Mucosa of descending colon (tissue), 3 donors: ENCODE measurements at regions not wholly inside any gene's neighbourhood (a gene's known extent, or its start where the extent isn't known, plus 50 kb on each side); places are given as distances from the start of the nearest gene placed in this dataset.

ENCODE experiments used
- ATAC-seq: fragments of 200-7000 bp; cut with Tn5 transposase; one replicate; pipeline ENCODE4 v1.9.1; 2020; ENCODE audit warnings: mild to moderate bottlenecking, moderate library complexity
- DNase-seq, 3 donors: peaks; one replicate each; pipeline ENCODE4 v3.0.0-alpha.2; 2020
- H3K36me3 ChIP-seq: fragments of 200-600 bp; one replicate; pipeline ENCODE4 v1.8.0; 2021; ENCODE audit warnings: low read depth, mild to moderate bottlenecking
- H3K4me1 ChIP-seq: fragments of 200-600 bp; one replicate; pipeline ENCODE4 v1.8.0; 2021; ENCODE audit warnings: low read depth, mild to moderate bottlenecking
- H3K4me3 ChIP-seq: fragments of 200-600 bp; one replicate; pipeline ENCODE4 v1.8.0; 2021; ENCODE audit warnings: mild to moderate bottlenecking
- H3K9me3 ChIP-seq: fragments of 200-600 bp; one replicate; pipeline ENCODE4 v1.8.0; 2021; ENCODE audit warnings: mild to moderate bottlenecking
- CTCF ChIP-seq: fragments of 200-600 bp; IDR thresholded peaks from one replicate; pipeline ENCODE4 v1.8.0; 2022; ENCODE audit warnings: antibody characterized with exemption, mild to moderate bottlenecking
- intact Hi-C, 2 donors: fragments of 100-400 bp; cut with DNase I in 1 of 2; cut with micrococcal nuclease in 1 of 2; formaldehyde crosslinking; loops; one replicate each; pipeline versions ENCODE4 v1.11.0 to v1.11.1; 2022; cut with DNase I, micrococcal nuclease
- donor health status: DM: no; HTN: no; CAD: no; lungs with moderate emphysema.
- donor health status: DM: no; HTN: no; CAD: no.
- donor health status: DM: no; HTN: yes; CAD: no.

- Histone ChIP-seq H3K36me3 (no peaks in the 10 kb centered on the region), H3K4me1 (no peaks in the 10 kb centered on the region), H3K9me3 (no peaks in the 10 kb centered on the region), H3K4me3 (no peak overlapping the region)
- no peak for TF ChIP-seq CTCF
- no peak for ATAC-seq
- no peak for DNase-seq
- intact Hi-C loops = no loop called here
Observed at GRCh38 chr13:74032325-74032724, 101.9 kb downstream of the KLF12 start.

GRCh38 chr13:74027161-74027779 is 106.9 kb downstream of the KLF12 start:
- no peak overlapping the region for H3K4me3 ChIP-seq
- no peak for TF ChIP-seq CTCF
- intact Hi-C loops = no loop called here
- ATAC-seq (no peak), DNase-seq (no peak)
- H3K4me1 ChIP-seq = peaks cover 3% of the 10 kb centered on the region
- no peaks in the 10 kb centered on the region for H3K36me3 ChIP-seq
- H3K9me3 ChIP-seq = no peaks in the 10 kb centered on the region

GRCh38 chr13:74026753-74027152 is 107.5 kb downstream of the KLF12 start:
- no peak overlapping the region for H3K4me3 ChIP-seq
- intact Hi-C loops = no loop called here
- peak in 2 of 3 donors; percentile 34 to 51 for DNase-seq
- H3K4me1 ChIP-seq = peaks cover 3% of the 10 kb centered on the region
- no peaks in the 10 kb centered on the region for H3K36me3 ChIP-seq
- ATAC-seq = peak; percentile 78
- H3K9me3 ChIP-seq = no peaks in the 10 kb centered on the region
- no peak for TF ChIP-seq CTCF

- Histone ChIP-seq H3K4me3 (no peak overlapping the region), H3K4me1 (peaks cover 11% of the 10 kb centered on the region), H3K36me3 (no peaks in the 10 kb centered on the region), H3K9me3 (no peaks in the 10 kb centered on the region)
- no peak for TF ChIP-seq CTCF
- DNase-seq (no peak), ATAC-seq (no peak)
- intact Hi-C loops = no loop called here
Observed at GRCh38 chr13:74025369-74025768, 108.8 kb downstream of the KLF12 start.

- ATAC-seq (peak; percentile 61), DNase-seq (no peak)
- H3K36me3 ChIP-seq = no peaks in the 10 kb centered on the region
- no peaks in the 10 kb centered on the region for H3K9me3 ChIP-seq
- H3K4me3 ChIP-seq = no peak overlapping the region
- intact Hi-C loops = no loop called here
- H3K4me1 ChIP-seq = peaks cover 11% of the 10 kb centered on the region
- no peak for TF ChIP-seq CTCF
Observed at GRCh38 chr13:74024856-74025255, 109.3 kb downstream of the KLF12 start.

- TF ChIP-seq CTCF = no peak
- ATAC-seq = no peak
- Histone ChIP-seq H3K36me3 (no peaks in the 10 kb centered on the region), H3K4me3 (no peak overlapping the region), H3K4me1 (peaks cover 11% of the 10 kb centered on the region), H3K9me3 (no peaks in the 10 kb centered on the region)
- DNase-seq = no peak
- intact Hi-C loops = no loop called here
Observed at GRCh38 chr13:74024314-74024713, 109.9 kb downstream of the KLF12 start.
